Trophoblast cell (in vitro differentiated cells and primary cell): ENCODE measurements at regions not wholly inside any gene's neighbourhood (a gene's known extent, or its start where the extent isn't known, plus 50 kb on each side); places are given as distances from the start of the nearest gene placed in this dataset.

ENCODE experiments used
- DNase-seq, 2 donors: peaks; one replicate each; pipeline ENCODE4 v3.0.0-alpha.2; 2016
- H2AFZ ChIP-seq: 2 replicates; pipeline ENCODE4 v1.6.1; 2013; ENCODE audit warnings: low read length, moderate library complexity, mild to moderate bottlenecking; ENCODE audit not compliant: insufficient read depth, poor library complexity
- H2AK5ac ChIP-seq: 2 replicates; pipeline ENCODE4 v1.6.1; 2013; ENCODE audit warnings: mild to moderate bottlenecking, low read length
- H2BK120ac ChIP-seq: 2 replicates; pipeline ENCODE4 v1.6.1; 2013; ENCODE audit warnings: low read length, mild to moderate bottlenecking, moderate library complexity; ENCODE audit not compliant: insufficient read depth, poor library complexity
- H2BK12ac ChIP-seq: 2 replicates; pipeline ENCODE4 v1.6.1; 2013; ENCODE audit warnings: mild to moderate bottlenecking, low read length, moderate library complexity
- H2BK5ac ChIP-seq: 2 replicates; pipeline ENCODE4 v1.6.1; 2013; ENCODE audit warnings: low read length, low read depth, moderate library complexity, mild to moderate bottlenecking; ENCODE audit not compliant: poor library complexity
- H3K14ac ChIP-seq: 2 replicates; pipeline ENCODE4 v1.6.1; 2013; ENCODE audit warnings: mild to moderate bottlenecking, low read length
- H3K18ac ChIP-seq: 2 replicates; pipeline ENCODE4 v1.6.1; 2013; ENCODE audit warnings: mild to moderate bottlenecking, low read length
- H3K23ac ChIP-seq: 2 replicates; pipeline ENCODE4 v1.6.1; 2013; ENCODE audit warnings: low read length
- H3K27ac ChIP-seq: 2 replicates; pipeline ENCODE4 v1.5.1; 2013; ENCODE audit warnings: low read depth, mild to moderate bottlenecking, inconsistent platforms, low read length, moderate library complexity
- H3K27me3 ChIP-seq: 2 replicates; pipeline ENCODE4 v1.6.1; 2013; ENCODE audit warnings: inconsistent platforms, mild to moderate bottlenecking, low read length, moderate library complexity; ENCODE audit not compliant: insufficient read depth
- H3K36me3 ChIP-seq, 2 experiments: 1 replicate in 1 of 2; 2 replicates in 1 of 2; pipeline ENCODE4 v1.6.1; 2013; ENCODE audit warnings: low read length in 2 of 2, mild to moderate bottlenecking in 2 of 2, moderate library complexity in 1 of 2; ENCODE audit not compliant: insufficient read depth in 2 of 2, control insufficient read depth in 1 of 2
- H3K4ac ChIP-seq: 2 replicates; pipeline ENCODE4 v1.6.1; 2013; ENCODE audit warnings: low read depth, mild to moderate bottlenecking, low read length, moderate library complexity
- H3K4me1 ChIP-seq, 2 experiments: 1 replicate in 1 of 2; 2 replicates in 1 of 2; pipeline ENCODE4 v1.6.1; 2013; ENCODE audit warnings: low read length in 2 of 2, mild to moderate bottlenecking in 2 of 2, moderate library complexity in 1 of 2; ENCODE audit not compliant: insufficient read depth in 2 of 2, control insufficient read depth in 1 of 2
- H3K4me2 ChIP-seq: 2 replicates; pipeline ENCODE4 v1.6.1; 2013; ENCODE audit warnings: inconsistent platforms, mild to moderate bottlenecking, low read length, moderate library complexity
- H3K4me3 ChIP-seq: 2 replicates; pipeline ENCODE4 v1.5.1; 2013; ENCODE audit warnings: mild to moderate bottlenecking, low read depth, low read length, inconsistent platforms
- H3K79me1 ChIP-seq: one replicate; pipeline ENCODE4 v1.6.1; 2013; ENCODE audit warnings: low read length
- H3K79me2 ChIP-seq: 2 replicates; pipeline ENCODE4 v1.6.1; 2013; ENCODE audit warnings: low read length, mild to moderate bottlenecking; ENCODE audit not compliant: control insufficient read depth, insufficient read depth, poor library complexity
- H3K9ac ChIP-seq: 2 replicates; pipeline ENCODE4 v1.6.1; 2013; ENCODE audit warnings: mild to moderate bottlenecking, low read length
- H3K9me3 ChIP-seq: 2 replicates; pipeline ENCODE4 v1.6.1; 2013; ENCODE audit warnings: low read depth, mild to moderate bottlenecking, control low read depth, inconsistent platforms, low read length; ENCODE audit not compliant: insufficient read depth
- H4K12ac ChIP-seq: 2 replicates; pipeline ENCODE4 v1.6.1; 2013; ENCODE audit warnings: low read depth, mild to moderate bottlenecking, low read length, moderate library complexity
- H4K8ac ChIP-seq: 2 replicates; pipeline ENCODE4 v1.6.1; 2013; ENCODE audit warnings: low read depth, mild to moderate bottlenecking, low read length, moderate library complexity
- H4K91ac ChIP-seq: one replicate; pipeline ENCODE4 v1.6.1; 2013; ENCODE audit warnings: low read depth, mild to moderate bottlenecking, low read length, moderate library complexity
- WGBS: extraction: QIAGEN DNeasy Blood & Tissue Kit; methylation state at CpG from one replicate; pipeline ENCODE4 v1.1.7; 2013; ENCODE audit warnings: missing lambda C conversion rate; ENCODE audit not compliant: insufficient read length, insufficient coverage; ENCODE audit errors: extremely low coverage; 5-methylcytosine and 5-hydroxymethylcytosine counted together

- H3K9ac ChIP-seq: no peak overlapping the region
These were observed 239.4 kb upstream of the TMTC1 start for GRCh38 chr12:30023186-30023585.

GRCh38 chr12:30021051-30021833, 237.5 kb upstream of the TMTC1 start:
- Histone ChIP-seq H3K9me3 (peaks cover 7% of the 10 kb centered on the region), H3K18ac (no peak overlapping the region), H3K4ac (no peak overlapping the region), H2BK12ac (no peak overlapping the region), H3K27me3 (no peaks in the 10 kb centered on the region), H3K4me3 (no peak overlapping the region), H4K12ac (no peak overlapping the region), H3K14ac (no peak overlapping the region), H3K9ac (no peak overlapping the region), H2BK5ac (no peak overlapping the region), H3K79me2 (no peaks in the 10 kb centered on the region), H2AK5ac (no peak overlapping the region), H2BK120ac (no peak overlapping the region), H3K79me1 (peaks cover 4% of the 10 kb centered on the region), H4K8ac (no peak overlapping the region), H4K91ac (no peak overlapping the region), H3K4me2 (no peak overlapping the region), H3K27ac (no peak overlapping the region), H2AFZ (no peak overlapping the region), H3K4me1 (peaks cover 0 to 3% of the 10 kb centered on the region in 2 experiments), H3K36me3 (no peaks in the 10 kb centered on the region), H3K23ac (no peak overlapping the region)
- no CpG with 5 or more reads among the region's 2 CpGs for WGBS
- no peak for DNase-seq

More at GRCh38 chr12:30023186-30023585, 239.4 kb upstream of the TMTC1 start:
- H4K8ac ChIP-seq: no peak overlapping the region
- H3K14ac ChIP-seq: no peak overlapping the region
- H2BK12ac ChIP-seq: no peak overlapping the region
- H3K36me3 ChIP-seq: no peaks in the 10 kb centered on the region
- H3K23ac ChIP-seq: no peak overlapping the region
- H4K12ac ChIP-seq: no peak overlapping the region
- no peak overlapping the region for H3K18ac ChIP-seq
- no peaks in the 10 kb centered on the region for H3K79me2 ChIP-seq
- WGBS: no CpG with 5 or more reads among the region's 2 CpGs
- no peak overlapping the region for H2AFZ ChIP-seq
- H3K4ac ChIP-seq: no peak overlapping the region
- no peak overlapping the region for H3K27ac ChIP-seq
- H3K4me3 ChIP-seq: no peak overlapping the region
- peaks cover 7% of the 10 kb centered on the region for H3K9me3 ChIP-seq
- no peak for DNase-seq
- H3K27me3 ChIP-seq: no peaks in the 10 kb centered on the region
- H3K79me1 ChIP-seq: peaks cover 6% of the 10 kb centered on the region
- no peak overlapping the region for H2BK5ac ChIP-seq
- H2AK5ac ChIP-seq: no peak overlapping the region
- no peak overlapping the region for H3K4me2 ChIP-seq
- peaks cover 0 to 3% of the 10 kb centered on the region in 2 experiments for H3K4me1 ChIP-seq
- no peak overlapping the region for H2BK120ac ChIP-seq
- H4K91ac ChIP-seq: no peak overlapping the region

- no peak overlapping the region for H3K18ac ChIP-seq
- H3K27ac ChIP-seq: no peak overlapping the region
- no peak overlapping the region for H3K23ac ChIP-seq
- no peaks in the 10 kb centered on the region for H3K36me3 ChIP-seq
- no peak overlapping the region for H3K9ac ChIP-seq
- H2BK5ac ChIP-seq: no peak overlapping the region
- no peaks in the 10 kb centered on the region for H3K4me1 ChIP-seq
- no peaks in the 10 kb centered on the region for H3K27me3 ChIP-seq
- H3K79me1 ChIP-seq: no peaks in the 10 kb centered on the region
- no CpG with 5 or more reads among the region's 4 CpGs for WGBS
- no peak overlapping the region for H4K8ac ChIP-seq
- H2AFZ ChIP-seq: no peak overlapping the region
- H3K14ac ChIP-seq: no peak overlapping the region
- H4K12ac ChIP-seq: no peak overlapping the region
- H3K4me3 ChIP-seq: no peak overlapping the region
- H3K9me3 ChIP-seq: peaks cover 2% of the 10 kb centered on the region
- no peak overlapping the region for H2AK5ac ChIP-seq
- H2BK12ac ChIP-seq: no peak overlapping the region
- H3K79me2 ChIP-seq: no peaks in the 10 kb centered on the region
- DNase-seq: no peak
- H3K4me2 ChIP-seq: no peak overlapping the region
- H4K91ac ChIP-seq: no peak overlapping the region
- no peak overlapping the region for H2BK120ac ChIP-seq
- H3K4ac ChIP-seq: no peak overlapping the region
These were observed 235.8 kb upstream of the TMTC1 start for GRCh38 chr12:30019366-30020140.

GRCh38 chr12:30016540-30017055, 232.9 kb upstream of the TMTC1 start:
- Histone ChIP-seq H3K23ac (no peak overlapping the region), H3K14ac (no peak overlapping the region)
- no CpG with 5 or more reads among the region's 10 CpGs for WGBS

More at GRCh38 chr12:30016540-30017055, 232.9 kb upstream of the TMTC1 start:
- Histone ChIP-seq H3K4me1 (no peaks in the 10 kb centered on the region), H3K9me3 (no peaks in the 10 kb centered on the region), H3K18ac (no peak overlapping the region), H3K4me2 (no peak overlapping the region), H4K91ac (no peak overlapping the region), H2BK5ac (no peak overlapping the region), H4K12ac (no peak overlapping the region), H2BK12ac (no peak overlapping the region), H3K79me2 (no peaks in the 10 kb centered on the region), H3K4ac (no peak overlapping the region), H3K9ac (no peak overlapping the region), H3K4me3 (no peak overlapping the region), H3K36me3 (no peaks in the 10 kb centered on the region), H2BK120ac (no peak overlapping the region), H4K8ac (no peak overlapping the region), H3K27me3 (no peaks in the 10 kb centered on the region), H3K27ac (no peak overlapping the region), H3K79me1 (no peaks in the 10 kb centered on the region), H2AK5ac (no peak overlapping the region), H2AFZ (no peak overlapping the region)
- DNase-seq: no peak
